Prostate gland (tissue), 2 donors: ENCODE measurements at regions not wholly inside any gene's neighbourhood (a gene's known extent, or its start where the extent isn't known, plus 50 kb on each side); places are given as distances from the start of the nearest gene placed in this dataset.

Experiments
- DNase-seq: peaks from one replicate; pipeline ENCODE4 v3.0.0-alpha.2; 2019; ENCODE audit warnings: low spot score
- H3K27ac ChIP-seq, 2 donors: fragments of 200-600 bp; sonication (generic); 2 replicates each; pipeline ENCODE4 v1.5.1; 2017 to 2019
- H3K27me3 ChIP-seq: fragments of 200-600 bp; sonication (generic); replicated peaks from 2 replicates; pipeline ENCODE4 v1.5.1; 2019; ENCODE audit not compliant: insufficient read depth
- H3K36me3 ChIP-seq, 2 donors: fragments of 200-600 bp; sonication (generic); 1 replicate in 1 of 2; 2 replicates in 1 of 2; pipeline versions ENCODE4 v1.5.1 to v1.8.1; 2017 to 2019
- H3K4me1 ChIP-seq: fragments of 200-600 bp; sonication (generic); replicated peaks from 2 replicates; pipeline ENCODE4 v1.5.1; 2019
- H3K4me3 ChIP-seq, 2 donors: fragments of 200-600 bp; sonication (generic); 2 replicates each; pipeline ENCODE4 v1.5.1; 2017 to 2019
- H3K9me3 ChIP-seq: fragments of 200-600 bp; sonication (generic); 2 replicates; pipeline ENCODE4 v1.5.1; 2017
- POLR2A ChIP-seq: fragments of 450-650 bp; IDR thresholded peaks from one replicate; pipeline ENCODE4 v1.6.1; 2016; ENCODE audit warnings: antibody characterized with exemption, mild to moderate bottlenecking
- POLR2AphosphoS5 ChIP-seq: sonication (generic); formaldehyde crosslinking; IDR thresholded peaks from one replicate; pipeline ENCODE4 v1.6.1; 2017; ENCODE audit warnings: antibody characterized with exemption
- WGBS: methylation state at CpG from one replicate; pipeline ENCODE4 v1.1.5; 2018; 5-methylcytosine and 5-hydroxymethylcytosine counted together
- intact Hi-C: fragments of 100-400 bp; cut with DNase I; formaldehyde crosslinking; loops from one replicate; pipeline ENCODE4 v1.14.2; 2022
- TF ChIP-seq, protein P1 (sequence below), 4 experiments: fragments of 200-600 bp in 2 of 4; fragments of 450-650 bp in 2 of 4; sonication (generic) in 2 of 4; IDR thresholded peaks; 1 replicate in 3 of 4; 2 replicates in 1 of 4; pipeline ENCODE4 v1.5.1; 2016 to 2019; ENCODE audit warnings: antibody characterized with exemption in 4 of 4, mild to moderate bottlenecking in 2 of 4, moderate library complexity in 2 of 4

DNA sequence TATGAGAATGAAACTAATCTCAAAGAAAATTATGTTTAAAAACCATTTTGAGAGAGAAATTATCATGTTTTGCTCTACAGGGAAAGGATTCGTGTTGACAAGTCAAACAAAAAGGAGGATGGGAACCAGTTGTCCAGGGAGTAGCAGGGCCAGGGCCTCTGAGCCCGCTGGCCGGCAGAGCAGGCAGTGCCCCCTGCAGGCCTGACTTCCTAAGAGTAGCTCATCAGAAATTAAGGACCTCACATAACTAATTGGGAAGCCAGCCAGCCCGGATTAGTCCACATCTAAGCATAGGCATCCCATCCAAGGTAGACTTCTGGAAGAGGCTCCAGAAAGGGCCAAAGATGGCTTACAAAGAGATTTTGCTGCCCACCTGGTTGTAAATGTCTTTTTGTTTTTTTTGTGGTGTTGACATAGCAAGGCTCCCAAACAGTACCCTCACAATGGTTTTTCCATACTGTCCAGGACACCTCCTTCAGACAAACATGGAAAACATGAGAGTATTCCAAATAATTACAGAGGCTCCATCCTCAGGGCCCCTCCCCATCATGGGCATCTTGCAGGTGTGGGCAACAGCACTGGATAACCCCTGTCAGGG lies 241.2 kb upstream of the TANK start:
- TF ChIP-seq POLR2A: no peak
- TF ChIP-seq, protein P1, sequence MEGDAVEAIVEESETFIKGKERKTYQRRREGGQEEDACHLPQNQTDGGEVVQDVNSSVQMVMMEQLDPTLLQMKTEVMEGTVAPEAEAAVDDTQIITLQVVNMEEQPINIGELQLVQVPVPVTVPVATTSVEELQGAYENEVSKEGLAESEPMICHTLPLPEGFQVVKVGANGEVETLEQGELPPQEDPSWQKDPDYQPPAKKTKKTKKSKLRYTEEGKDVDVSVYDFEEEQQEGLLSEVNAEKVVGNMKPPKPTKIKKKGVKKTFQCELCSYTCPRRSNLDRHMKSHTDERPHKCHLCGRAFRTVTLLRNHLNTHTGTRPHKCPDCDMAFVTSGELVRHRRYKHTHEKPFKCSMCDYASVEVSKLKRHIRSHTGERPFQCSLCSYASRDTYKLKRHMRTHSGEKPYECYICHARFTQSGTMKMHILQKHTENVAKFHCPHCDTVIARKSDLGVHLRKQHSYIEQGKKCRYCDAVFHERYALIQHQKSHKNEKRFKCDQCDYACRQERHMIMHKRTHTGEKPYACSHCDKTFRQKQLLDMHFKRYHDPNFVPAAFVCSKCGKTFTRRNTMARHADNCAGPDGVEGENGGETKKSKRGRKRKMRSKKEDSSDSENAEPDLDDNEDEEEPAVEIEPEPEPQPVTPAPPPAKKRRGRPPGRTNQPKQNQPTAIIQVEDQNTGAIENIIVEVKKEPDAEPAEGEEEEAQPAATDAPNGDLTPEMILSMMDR (IDR thresholded peaks at IDR 0.05): peak in 3 of 4 experiments; percentile 46 to 52 (median 47)
- TF ChIP-seq POLR2AphosphoS5: no peak
- Histone ChIP-seq H3K27ac (no peak overlapping the region), H3K36me3 (no peaks in the 10 kb centered on the region), H3K27me3 (no peaks in the 10 kb centered on the region), H3K9me3 (no peaks in the 10 kb centered on the region), H3K4me1 (no peaks in the 10 kb centered on the region), H3K4me3 (no peak overlapping the region)
- WGBS: 50% methylated on average over 4 of the region's 4 CpGs
- DNase-seq: peak; percentile 32
- intact Hi-C loops: no loop called here

DNA sequence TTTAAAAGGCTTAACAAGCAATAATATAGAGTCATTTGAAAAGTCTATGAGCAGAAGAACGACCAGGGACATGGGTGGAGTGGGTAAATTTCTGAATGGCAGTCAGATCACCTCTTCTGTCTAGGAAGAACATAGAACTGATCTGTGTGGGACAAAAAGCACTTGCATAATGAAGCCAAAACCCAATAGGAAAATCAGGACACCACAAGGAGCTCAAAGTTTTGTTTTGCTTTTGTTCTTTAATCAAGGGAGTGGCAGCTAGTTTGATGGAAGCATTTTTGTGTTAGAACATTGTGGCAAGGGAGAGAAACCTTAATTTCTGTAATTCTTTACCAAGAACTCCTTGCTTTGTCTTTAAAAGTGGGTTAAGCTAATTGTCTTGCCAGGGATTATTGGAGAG lies 240.2 kb upstream of the TANK start:
- Histone ChIP-seq H3K27me3 (no peaks in the 10 kb centered on the region), H3K4me3 (no peak overlapping the region), H3K36me3 (no peaks in the 10 kb centered on the region), H3K27ac (peak overlapping the region in 1 of 2 donors; percentile 9), H3K9me3 (no peaks in the 10 kb centered on the region), H3K4me1 (no peaks in the 10 kb centered on the region)
- 81% methylated on average over 1 of the region's 1 CpG for WGBS
- no peak for TF ChIP-seq POLR2AphosphoS5
- TF ChIP-seq, protein P1 (IDR thresholded peaks at IDR 0.05): no peak
- TF ChIP-seq POLR2A: no peak
- intact Hi-C loops: no loop called here
- DNase-seq: no peak

DNA sequence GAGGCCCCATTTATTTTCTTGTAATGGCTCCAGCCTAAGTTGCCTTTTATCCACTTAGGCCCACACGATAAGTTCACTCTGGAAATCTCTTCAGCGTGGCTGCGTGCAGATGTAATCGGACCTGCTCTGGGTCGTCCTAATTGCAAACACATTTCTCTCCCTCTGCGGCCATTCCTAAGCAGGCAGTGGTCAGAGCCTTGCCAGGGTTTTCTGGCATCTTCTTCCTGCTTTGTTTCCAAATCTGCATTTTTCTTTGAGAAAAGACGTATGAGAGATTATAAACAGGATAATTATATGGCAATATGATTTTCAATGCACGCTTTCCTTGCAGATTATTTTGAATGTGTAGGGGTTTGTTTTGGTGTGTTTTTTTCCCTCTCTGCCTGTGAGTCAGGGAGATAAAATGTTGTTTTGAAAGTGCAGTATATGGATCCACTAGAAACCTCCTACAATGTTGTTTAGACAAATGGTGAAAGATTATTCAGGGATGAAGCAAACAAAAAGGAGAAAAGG lies 239.4 kb upstream of the TANK start:
- TF ChIP-seq POLR2AphosphoS5 (no peak), POLR2A (no peak)
- TF ChIP-seq, protein P1 (IDR thresholded peaks at IDR 0.05): no peak
- Histone ChIP-seq H3K27ac (peak overlapping the region; percentile 9 to 25), H3K36me3 (no peaks in the 10 kb centered on the region), H3K9me3 (no peaks in the 10 kb centered on the region), H3K27me3 (no peaks in the 10 kb centered on the region), H3K4me3 (no peak overlapping the region), H3K4me1 (no peaks in the 10 kb centered on the region)
- intact Hi-C loops: no loop called here
- DNase-seq: no peak
- 65% methylated on average over 8 of the region's 8 CpGs for WGBS

DNA sequence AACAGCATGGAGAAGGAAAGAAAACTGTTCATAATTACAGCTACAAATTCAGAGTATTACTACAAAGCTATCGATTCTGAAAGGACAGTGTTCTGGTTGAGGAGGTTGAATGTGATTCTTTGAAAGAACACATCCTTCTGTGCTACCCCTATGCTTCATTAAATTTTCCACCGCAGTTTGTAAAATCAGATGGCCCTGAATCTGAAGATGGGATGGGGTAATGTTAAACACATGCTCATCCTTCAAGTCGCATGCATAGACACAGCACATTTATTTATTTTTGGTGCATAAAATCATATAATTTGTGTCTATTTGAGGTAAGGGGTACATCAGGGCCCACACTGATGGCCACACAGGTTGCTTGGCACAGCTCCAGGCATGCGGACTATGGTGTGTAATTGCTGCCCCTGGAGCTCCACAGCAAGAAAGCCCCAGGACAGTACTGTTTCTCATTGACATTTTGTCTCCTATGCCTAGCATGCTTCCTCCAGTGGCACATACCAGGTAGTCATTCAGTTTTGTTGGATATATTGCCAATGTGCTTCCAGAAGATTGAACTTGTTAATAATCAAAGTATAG lies 238.8 kb upstream of the TANK start:
- Histone ChIP-seq H3K4me1 (no peaks in the 10 kb centered on the region), H3K27ac (peak overlapping the region in 1 of 2 donors; percentile 25), H3K27me3 (no peaks in the 10 kb centered on the region), H3K9me3 (no peaks in the 10 kb centered on the region), H3K36me3 (no peaks in the 10 kb centered on the region), H3K4me3 (no peak overlapping the region)
- intact Hi-C loops: no loop called here
- TF ChIP-seq POLR2AphosphoS5 (no peak), POLR2A (no peak)
- TF ChIP-seq, protein P1 (IDR thresholded peaks at IDR 0.05): no peak
- 57% methylated on average over 4 of the region's 4 CpGs for WGBS
- no peak for DNase-seq

DNA sequence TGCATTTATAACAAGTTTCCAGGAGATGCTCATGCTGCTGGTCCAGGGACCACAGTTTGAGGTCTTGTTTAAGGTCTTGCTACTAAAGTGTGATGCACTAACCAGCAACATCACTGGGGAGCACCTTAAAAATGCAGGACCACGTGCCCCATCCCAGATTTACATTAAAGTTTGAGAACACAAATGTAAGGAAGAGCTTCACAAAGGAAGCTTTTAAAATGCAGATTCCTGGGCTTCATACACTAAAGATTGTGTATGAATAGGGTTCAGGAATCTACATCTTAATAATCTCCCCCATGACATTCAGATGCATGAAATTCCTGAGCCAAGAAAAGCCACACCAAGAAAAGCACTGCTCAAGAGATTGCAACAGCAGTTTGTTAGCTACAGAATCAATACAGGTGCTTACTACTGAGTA lies 235.3 kb upstream of the TANK start:
- H3K27ac ChIP-seq: no peak overlapping the region
- TF ChIP-seq POLR2A (no peak), POLR2AphosphoS5 (no peak)
- TF ChIP-seq, protein P1 (IDR thresholded peaks at IDR 0.05): no peak
- no peak overlapping the region for H3K4me3 ChIP-seq
- H3K4me1 ChIP-seq: no peaks in the 10 kb centered on the region
- WGBS: 85% methylated on average over 1 of the region's 1 CpG
- H3K9me3 ChIP-seq: no peaks in the 10 kb centered on the region
- H3K27me3 ChIP-seq: no peaks in the 10 kb centered on the region
- DNase-seq: no peak
- H3K36me3 ChIP-seq: no peaks in the 10 kb centered on the region
- intact Hi-C loops: no loop called here
